IMR-90 (cell line): ENCODE measurements at regions not wholly inside any gene's neighbourhood (a gene's known extent, or its start where the extent isn't known, plus 50 kb on each side); places are given as distances from the start of the nearest gene placed in this dataset.

Experiments used
- ATAC-seq: fragments of 200-7000 bp; cut with Tn5 transposase; 2 replicates; pipeline ENCODE4 v1.9.1; 2020; ENCODE audit warnings: low read depth, mild to moderate bottlenecking, moderate library complexity
- BruUV-seq: library from RNA; stranded (reverse); fragments of 400-500 nt; replicated peaks from 2 replicates; lab custom pipeline; 2021; lab: Mats Ljungman, UMichigan
- CTCF ChIA-PET: fragments of 300-600 bp; formaldehyde crosslinking; extraction: SDS; loops from one replicate; lab custom pipeline; 2021; ENCODE audit warnings: antibody characterized with exemption; lab: Yijun Ruan, JAX
- POLR2A ChIA-PET: fragments of 300-600 bp; sonication (Branson Sonifier 250); formaldehyde crosslinking; loops from one replicate; lab custom pipeline; 2022; ENCODE audit warnings: antibody characterized with exemption; ENCODE audit not compliant: unreplicated experiment; lab: Charles Lee
- DNase-seq: peaks from one replicate; pipeline ENCODE4 v3.0.0; 2013
- H2AFZ ChIP-seq: replicated peaks from 2 replicates; pipeline ENCODE3; 2013; ENCODE audit warnings: low read length, mild to moderate bottlenecking; ENCODE audit not compliant: poor library complexity
- H2AK5ac ChIP-seq: 2 replicates; pipeline ENCODE4 v1.6.1; 2013; ENCODE audit warnings: low read depth, low read length, inconsistent platforms
- H2AK9ac ChIP-seq: replicated peaks from 2 replicates; pipeline ENCODE3; 2013; ENCODE audit warnings: mild to moderate bottlenecking, low read depth, low read length, moderate library complexity; ENCODE audit not compliant: poor library complexity
- H2BK120ac ChIP-seq: 2 replicates; pipeline ENCODE4 v1.6.1; 2013; ENCODE audit warnings: low read depth, low read length, inconsistent platforms
- H2BK15ac ChIP-seq: 3 replicates; pipeline ENCODE4 v1.6.1; 2013; ENCODE audit warnings: low read depth, low read length, inconsistent platforms
- H2BK20ac ChIP-seq: 2 replicates; pipeline ENCODE4 v1.6.1; 2013; ENCODE audit warnings: low read depth, mild to moderate bottlenecking, inconsistent platforms, low read length, moderate library complexity
- H2BK5ac ChIP-seq: 2 replicates; pipeline ENCODE4 v1.6.1; 2013; ENCODE audit warnings: mild to moderate bottlenecking, low read depth, low read length, inconsistent platforms; ENCODE audit not compliant: poor library complexity, severe bottlenecking
- H3K14ac ChIP-seq: replicated peaks from 2 replicates; pipeline ENCODE4 v1.6.1; 2013; ENCODE audit warnings: low read depth, low read length, inconsistent platforms
- H3K18ac ChIP-seq: 2 replicates; pipeline ENCODE4 v1.6.1; 2013; ENCODE audit warnings: low read depth, low read length, control low read depth
- H3K23ac ChIP-seq: 2 replicates; pipeline ENCODE4 v1.6.1; 2013; ENCODE audit warnings: low read depth, low read length, inconsistent platforms
- H3K27ac ChIP-seq: 2 replicates; pipeline ENCODE4 v1.5.1; 2013; ENCODE audit warnings: mild to moderate bottlenecking, control low read depth, low read length; ENCODE audit not compliant: insufficient read depth
- H3K27me3 ChIP-seq: 2 replicates; pipeline ENCODE4 v1.6.1; 2013; ENCODE audit warnings: low read length; ENCODE audit not compliant: control insufficient read depth, insufficient read depth
- H3K36me3 ChIP-seq: 2 replicates; pipeline ENCODE4 v1.6.1; 2013; ENCODE audit warnings: low read length, mixed read lengths; ENCODE audit not compliant: control insufficient read depth, insufficient read depth
- H3K4ac ChIP-seq: 2 replicates; pipeline ENCODE4 v1.6.1; 2013; ENCODE audit warnings: low read depth, low read length, inconsistent platforms
- H3K4me1 ChIP-seq: 2 replicates; pipeline ENCODE4 v1.6.1; 2013; ENCODE audit warnings: low read length, mixed read lengths; ENCODE audit not compliant: control insufficient read depth, insufficient read depth
- H3K4me2 ChIP-seq: 2 replicates; pipeline ENCODE4 v1.6.1; 2013; ENCODE audit warnings: low read depth, mild to moderate bottlenecking, control low read depth, low read length, moderate library complexity
- H3K4me3 ChIP-seq: 2 replicates; pipeline ENCODE4 v1.5.1; 2013; ENCODE audit warnings: low read depth, mild to moderate bottlenecking, control low read depth, low read length, moderate library complexity; ENCODE audit not compliant: insufficient read depth
- H3K56ac ChIP-seq: 2 replicates; pipeline ENCODE4 v1.6.1; 2013; ENCODE audit warnings: low read length, inconsistent platforms; ENCODE audit not compliant: insufficient read depth; ENCODE audit errors: extremely low read depth
- H3K79me1 ChIP-seq, 2 experiments: 2 replicates each; pipeline ENCODE4 v1.6.1; 2013; ENCODE audit warnings: low read length in 2 of 2, inconsistent platforms in 1 of 2, low read depth in 1 of 2
- H3K9ac ChIP-seq: 2 replicates; pipeline ENCODE4 v1.6.1; 2013; ENCODE audit warnings: low read depth, low read length, control low read depth
- H3K9me1 ChIP-seq: 2 replicates; pipeline ENCODE4 v1.6.1; 2013; ENCODE audit warnings: low read length, inconsistent platforms; ENCODE audit not compliant: insufficient read depth
- H3K9me3 ChIP-seq: 2 replicates; pipeline ENCODE4 v1.6.1; 2013; ENCODE audit warnings: low read length; ENCODE audit not compliant: control insufficient read depth, insufficient read depth
- H4K20me1 ChIP-seq: 2 replicates; pipeline ENCODE4 v1.6.1; 2013; ENCODE audit warnings: low read length, inconsistent platforms; ENCODE audit not compliant: insufficient read depth
- H4K5ac ChIP-seq: 2 replicates; pipeline ENCODE4 v1.6.1; 2013; ENCODE audit warnings: mild to moderate bottlenecking, low read depth, low read length, control low read depth
- H4K8ac ChIP-seq, 2 experiments: 2 replicates each; pipeline ENCODE4 v1.6.1; 2013; ENCODE audit warnings: low read depth in 2 of 2, low read length in 2 of 2, control low read depth in 1 of 2, inconsistent platforms in 1 of 2
- H4K91ac ChIP-seq: 2 replicates; pipeline ENCODE4 v1.6.1; 2013; ENCODE audit warnings: low read depth, low read length, inconsistent platforms; ENCODE audit not compliant: insufficient read depth
- BHLHE40 ChIP-seq: fragments of 150-350 bp; IDR thresholded peaks from 2 replicates; pipeline ENCODE4 v1.6.1; 2016; ENCODE audit warnings: mild to moderate bottlenecking, low read depth, low read length
- CEBPB ChIP-seq: IDR thresholded peaks from 2 replicates; pipeline ENCODE4 v1.6.1; 2012; ENCODE audit warnings: low read depth, low read length, improper control_type of control experiment
- CHD1 ChIP-seq: IDR thresholded peaks from 2 replicates; pipeline ENCODE4 v1.6.1; 2012; ENCODE audit warnings: low read depth, low read length, improper control_type of control experiment
- FOS ChIP-seq: fragments of 150-350 bp; IDR thresholded peaks from 2 replicates; pipeline ENCODE4 v1.6.1; 2016; ENCODE audit warnings: low read depth, low read length
- MAFK ChIP-seq: IDR thresholded peaks from 2 replicates; pipeline ENCODE4 v1.6.1; 2012; ENCODE audit warnings: low read depth, low read length, improper control_type of control experiment
- MAZ ChIP-seq: IDR thresholded peaks from 2 replicates; pipeline ENCODE4 v1.6.1; 2012; ENCODE audit warnings: low read depth, mild to moderate bottlenecking, low read length, improper control_type of control experiment, moderate library complexity, borderline replicate concordance
- MXI1 ChIP-seq: IDR thresholded peaks from 2 replicates; pipeline ENCODE4 v1.6.1; 2012; ENCODE audit warnings: low read depth, mild to moderate bottlenecking, low read length, moderate library complexity, borderline replicate concordance
- NFE2L2 ChIP-seq: fragments of 150-350 bp; IDR thresholded peaks from 2 replicates; pipeline ENCODE4 v1.6.1; 2016; ENCODE audit warnings: low read depth, mild to moderate bottlenecking, low read length
- POLR2A ChIP-seq: IDR thresholded peaks from 2 replicates; pipeline ENCODE4 v1.6.1; 2012; ENCODE audit warnings: mild to moderate bottlenecking, low read depth, low read length
- RAD21 ChIP-seq: IDR thresholded peaks from 2 replicates; pipeline ENCODE4 v1.6.1; 2012; ENCODE audit warnings: low read length, improper control_type of control experiment
- RCOR1 ChIP-seq: IDR thresholded peaks from 2 replicates; pipeline ENCODE4 v1.6.1; 2012; ENCODE audit warnings: mild to moderate bottlenecking, low read length, improper control_type of control experiment; ENCODE audit not compliant: insufficient replicate concordance
- RFX5 ChIP-seq: IDR thresholded peaks from 2 replicates; pipeline ENCODE4 v1.8.0; 2012; ENCODE audit warnings: low read depth, mild to moderate bottlenecking, low read length, moderate library complexity
- SMC3 ChIP-seq: fragments of 150-350 bp; IDR thresholded peaks from 2 replicates; pipeline ENCODE4 v1.6.1; 2016; ENCODE audit warnings: low read depth, mild to moderate bottlenecking, antibody characterized with exemption, low read length, moderate library complexity
- WGBS, 2 experiments: methylation state at CpG; one replicate each; pipeline versions ENCODE4 v1.1.5 to v1.1.7; 2013; ENCODE audit warnings: missing lambda C conversion rate in 2 of 2; ENCODE audit not compliant: insufficient read length in 1 of 2; ENCODE audit errors: extremely low coverage in 2 of 2; 5-methylcytosine and 5-hydroxymethylcytosine counted together
- dilution Hi-C: fragments of 300-500 bp; cut with HindIII; formaldehyde crosslinking; loops from one replicate; pipeline ENCODE4 v1.14.3; 2018; ENCODE audit warnings: low sequenced_read_pairs; ENCODE audit not compliant: unreplicated experiment
- in situ Hi-C: fragments of 300-500 bp; cut with MboI; formaldehyde crosslinking; loops from 3 replicates; pipeline ENCODE4 v1.14.3; 2019; ENCODE audit warnings: low sequenced_read_pairs, inconsistent platforms, mixed read lengths
- intact Hi-C: fragments of 100-400 bp; cut with micrococcal nuclease; formaldehyde crosslinking; loops from 2 replicates; pipeline ENCODE4 v1.10.0; 2022
- TF ChIP-seq, protein P1 (sequence below): fragments of 150-350 bp; IDR thresholded peaks from 2 replicates; pipeline ENCODE4 v1.6.1; 2017; ENCODE audit warnings: mild to moderate bottlenecking, antibody characterized with exemption, low read length, low read depth
- TF ChIP-seq, protein P2 (sequence below): conservative IDR thresholded peaks from 2 replicates; pipeline ENCODE4 v1.5.1; 2012; ENCODE audit warnings: mild to moderate bottlenecking, low read depth, low read length, improper control_type of control experiment
- TF ChIP-seq, protein P3 (sequence below): fragments of 150-350 bp; IDR thresholded peaks from 2 replicates; pipeline ENCODE4 v1.6.1; 2016; ENCODE audit warnings: low read depth, mild to moderate bottlenecking, low read length, moderate library complexity, borderline replicate concordance

DNA sequence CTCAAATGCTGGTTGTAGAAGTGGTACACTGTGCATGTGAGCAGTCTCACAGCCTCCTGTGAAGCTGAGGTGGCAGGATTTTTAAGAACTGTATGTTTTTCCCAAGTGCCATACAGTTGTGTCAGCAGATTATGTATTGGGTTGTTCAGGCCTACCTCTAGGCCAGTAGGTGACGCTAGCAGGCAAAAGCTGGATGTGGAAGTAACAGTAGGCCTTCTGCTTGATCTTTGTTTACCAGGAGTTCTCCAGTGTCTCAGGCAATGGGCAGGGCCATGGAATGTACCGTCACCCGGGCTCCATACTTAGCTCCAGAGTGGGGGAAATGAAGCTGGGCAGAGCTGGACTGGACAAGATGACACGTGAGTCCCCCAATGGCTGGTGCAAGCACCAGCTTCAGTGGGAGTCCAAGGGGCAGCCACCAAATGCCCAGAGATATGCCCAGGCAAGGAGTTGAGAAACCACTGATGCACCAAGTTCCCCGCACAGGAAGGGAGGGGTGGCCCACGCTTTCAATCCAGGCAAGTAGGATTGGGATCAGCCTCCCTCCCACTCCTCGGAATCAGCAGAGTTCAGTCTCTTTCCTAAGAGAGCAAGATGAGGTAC, 289.7 kb downstream of the HTR1B start:
- H4K5ac ChIP-seq: no peak overlapping the region
- no peaks in the 10 kb centered on the region for H3K9me1 ChIP-seq
- BruUV-seq: no TSS peak
- CTCF ChIA-PET: no interaction called here
- H4K20me1 ChIP-seq: no peaks in the 10 kb centered on the region
- in situ Hi-C loops: no loop called here
- no peak overlapping the region for H2AK9ac ChIP-seq
- ATAC-seq (peak; percentile 59), DNase-seq (peak; percentile 13)
- POLR2A ChIA-PET: no interaction called here
- no peak overlapping the region for H3K4me3 ChIP-seq
- no peaks in the 10 kb centered on the region for H3K27me3 ChIP-seq
- WGBS, 2 experiments: 61% methylated on average over 4 of the region's 7 CpGs; no CpG with 5 or more reads in 1 of the 2 experiments
- no peak overlapping the region for H4K8ac ChIP-seq
- H3K27ac ChIP-seq: no peak overlapping the region
- no peaks in the 10 kb centered on the region for H3K36me3 ChIP-seq
- H3K79me1 ChIP-seq: no peaks in the 10 kb centered on the region
- no peak overlapping the region for H2AK5ac ChIP-seq
- no peak overlapping the region; the same call in 1 of the 2 replicates for H3K18ac ChIP-seq
- no peak overlapping the region for H3K4ac ChIP-seq
- H3K9ac ChIP-seq: no peak overlapping the region
- TF ChIP-seq BHLHE40 (no peak), SMC3 (no peak), POLR2A (no peak), RAD21 (peak; percentile 24; the same call in 1 of the 2 replicates), CHD1 (no peak), MXI1 (no peak), CEBPB (no peak), MAFK (peak; percentile 40; the same call in 1 of the 2 replicates), RFX5 (no peak), MAZ (no peak), FOS (no peak), NFE2L2 (no peak), RCOR1 (no peak)
- TF ChIP-seq, protein P1, sequence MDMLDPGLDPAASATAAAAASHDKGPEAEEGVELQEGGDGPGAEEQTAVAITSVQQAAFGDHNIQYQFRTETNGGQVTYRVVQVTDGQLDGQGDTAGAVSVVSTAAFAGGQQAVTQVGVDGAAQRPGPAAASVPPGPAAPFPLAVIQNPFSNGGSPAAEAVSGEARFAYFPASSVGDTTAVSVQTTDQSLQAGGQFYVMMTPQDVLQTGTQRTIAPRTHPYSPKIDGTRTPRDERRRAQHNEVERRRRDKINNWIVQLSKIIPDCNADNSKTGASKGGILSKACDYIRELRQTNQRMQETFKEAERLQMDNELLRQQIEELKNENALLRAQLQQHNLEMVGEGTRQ: no peak
- TF ChIP-seq, protein P2, sequence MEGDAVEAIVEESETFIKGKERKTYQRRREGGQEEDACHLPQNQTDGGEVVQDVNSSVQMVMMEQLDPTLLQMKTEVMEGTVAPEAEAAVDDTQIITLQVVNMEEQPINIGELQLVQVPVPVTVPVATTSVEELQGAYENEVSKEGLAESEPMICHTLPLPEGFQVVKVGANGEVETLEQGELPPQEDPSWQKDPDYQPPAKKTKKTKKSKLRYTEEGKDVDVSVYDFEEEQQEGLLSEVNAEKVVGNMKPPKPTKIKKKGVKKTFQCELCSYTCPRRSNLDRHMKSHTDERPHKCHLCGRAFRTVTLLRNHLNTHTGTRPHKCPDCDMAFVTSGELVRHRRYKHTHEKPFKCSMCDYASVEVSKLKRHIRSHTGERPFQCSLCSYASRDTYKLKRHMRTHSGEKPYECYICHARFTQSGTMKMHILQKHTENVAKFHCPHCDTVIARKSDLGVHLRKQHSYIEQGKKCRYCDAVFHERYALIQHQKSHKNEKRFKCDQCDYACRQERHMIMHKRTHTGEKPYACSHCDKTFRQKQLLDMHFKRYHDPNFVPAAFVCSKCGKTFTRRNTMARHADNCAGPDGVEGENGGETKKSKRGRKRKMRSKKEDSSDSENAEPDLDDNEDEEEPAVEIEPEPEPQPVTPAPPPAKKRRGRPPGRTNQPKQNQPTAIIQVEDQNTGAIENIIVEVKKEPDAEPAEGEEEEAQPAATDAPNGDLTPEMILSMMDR: 0 out of 2 replicates have a peak, but pooled peaks have one; percentile 27
- TF ChIP-seq, protein P3, sequence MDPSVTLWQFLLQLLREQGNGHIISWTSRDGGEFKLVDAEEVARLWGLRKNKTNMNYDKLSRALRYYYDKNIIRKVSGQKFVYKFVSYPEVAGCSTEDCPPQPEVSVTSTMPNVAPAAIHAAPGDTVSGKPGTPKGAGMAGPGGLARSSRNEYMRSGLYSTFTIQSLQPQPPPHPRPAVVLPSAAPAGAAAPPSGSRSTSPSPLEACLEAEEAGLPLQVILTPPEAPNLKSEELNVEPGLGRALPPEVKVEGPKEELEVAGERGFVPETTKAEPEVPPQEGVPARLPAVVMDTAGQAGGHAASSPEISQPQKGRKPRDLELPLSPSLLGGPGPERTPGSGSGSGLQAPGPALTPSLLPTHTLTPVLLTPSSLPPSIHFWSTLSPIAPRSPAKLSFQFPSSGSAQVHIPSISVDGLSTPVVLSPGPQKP: no peak
- H2BK20ac ChIP-seq: no peak overlapping the region
- H3K4me2 ChIP-seq: no peak overlapping the region
- dilution Hi-C loops: no loop called here
- H4K91ac ChIP-seq: no peak overlapping the region
- no peak overlapping the region for H3K23ac ChIP-seq
- peak overlapping the region; percentile 23 for H2AFZ ChIP-seq
- H3K56ac ChIP-seq: no peak overlapping the region
- H2BK5ac ChIP-seq: no peak overlapping the region
- no peak overlapping the region for H3K14ac ChIP-seq
- intact Hi-C loops: loop anchor here (1.0 kb wide), 1 partner anchor 284 kb away; no protein-coding TSS in a partner anchor
- no peak overlapping the region for H2BK120ac ChIP-seq
- 0 out of 2 replicates have a peak, but pooled peaks cover under 1% of the 10 kb centered on the region for H3K4me1 ChIP-seq
- peaks cover 2% of the 10 kb centered on the region; the same call in 1 of the 2 replicates for H3K9me3 ChIP-seq
- H2BK15ac ChIP-seq: no peak overlapping the region
